OCI-LY3 (cell line): ENCODE measurements at regions not wholly inside any gene's neighbourhood (a gene's known extent, or its start where the extent isn't known, plus 50 kb on each side); places are given as distances from the start of the nearest gene placed in this dataset.
A peak's percentile ranks its signal among the peaks of the same experiment; 100 is the strongest.

ENCODE experiments used
- H2AFZ ChIP-seq: fragments of 200-600, 300-600 bp; shearing (Covaris generic); 2 replicates; pipeline ENCODE4 v1.6.0; 2014; ENCODE audit warnings: antibody characterized with exemption, low read depth, low read length
- H3K27ac ChIP-seq: fragments of 200-600, 300-600 bp; sonication (generic); 2 replicates; pipeline ENCODE4 v1.5.1; 2014; ENCODE audit warnings: mild to moderate bottlenecking, low read length, moderate library complexity, mixed read lengths
- H3K27me3 ChIP-seq: fragments of 200-600, 300-600 bp; sonication (generic); 2 replicates; pipeline ENCODE4 v1.6.1; 2014; ENCODE audit warnings: low read depth, low read length, mixed read lengths
- H3K36me3 ChIP-seq: fragments of 200-600, 300-600 bp; sonication (generic); replicated peaks from 2 replicates; pipeline ENCODE3; 2014; ENCODE audit warnings: low read depth, low read length, mixed read lengths
- H3K4me1 ChIP-seq: fragments of 300-600, 200-600 bp; sonication (generic); 2 replicates; pipeline ENCODE4 v1.6.1; 2014; ENCODE audit warnings: low read length, mixed read lengths
- H3K4me2 ChIP-seq: fragments of 200-600, 300-600 bp; sonication (generic); 2 replicates; pipeline ENCODE4 v1.6.1; 2014; ENCODE audit warnings: low read length, mixed read lengths
- H3K4me3 ChIP-seq: fragments of 300-600, 200-600 bp; sonication (generic); 2 replicates; pipeline ENCODE4 v1.5.1; 2014; ENCODE audit warnings: antibody characterized with exemption, mild to moderate bottlenecking, low read length, moderate library complexity
- H3K79me2 ChIP-seq: fragments of 300-600, 200-600 bp; shearing (Covaris generic); 2 replicates; pipeline ENCODE4 v1.6.1; 2014; ENCODE audit warnings: mild to moderate bottlenecking, low read length, mixed read lengths
- H3K9ac ChIP-seq: fragments of 300-600, 200-600 bp; shearing (Covaris generic); 2 replicates; pipeline ENCODE4 v1.6.0; 2014; ENCODE audit warnings: mild to moderate bottlenecking, low read length, moderate library complexity
- H3K9me3 ChIP-seq: fragments of 200-600, 300-600 bp; shearing (Covaris generic); 2 replicates; pipeline ENCODE4 v1.6.1; 2014; ENCODE audit warnings: low read length, mixed read lengths; ENCODE audit not compliant: insufficient read depth
- H4K20me1 ChIP-seq: fragments of 200-600, 300-600 bp; sonication (generic); 2 replicates; pipeline ENCODE4 v1.6.1; 2016; ENCODE audit warnings: low read length, mixed read lengths; ENCODE audit not compliant: insufficient read depth
- CTCF ChIP-seq: fragments of 200-600, 300-600 bp; sonication (generic); IDR thresholded peaks from 2 replicates; pipeline ENCODE4 v1.5.1; 2014; ENCODE audit warnings: antibody characterized with exemption, low read length, low read depth
- EZH2phosphoT487 ChIP-seq: fragments of 200-600 bp; shearing (Covaris generic); IDR thresholded peaks from 2 replicates; pipeline ENCODE4 v1.6.1; 2018; ENCODE audit warnings: antibody characterized with exemption, mixed run types, low read depth

- H3K4me1 ChIP-seq, result no peaks in the 10 kb centered on the region
- H3K9me3 ChIP-seq, result no peaks in the 10 kb centered on the region
- no peaks in the 10 kb centered on the region for H3K79me2 ChIP-seq
- no peak overlapping the region for H3K4me3 ChIP-seq
- no peaks in the 10 kb centered on the region for H4K20me1 ChIP-seq
- no peak overlapping the region for H3K27ac ChIP-seq
- no peak overlapping the region for H3K4me2 ChIP-seq
- H3K36me3 ChIP-seq, result no peaks in the 10 kb centered on the region
- no peak overlapping the region for H2AFZ ChIP-seq
- no peak for TF ChIP-seq EZH2phosphoT487
- no peak for TF ChIP-seq CTCF
- no peak overlapping the region for H3K9ac ChIP-seq
- H3K27me3 ChIP-seq, result no peaks in the 10 kb centered on the region
Measured at GRCh38 chr4:156173486-156173885, 219.8 kb upstream of the CTSO start.

- no peak for TF ChIP-seq EZH2phosphoT487
- TF ChIP-seq CTCF, result no peak
- Histone ChIP-seq H2AFZ (peak overlapping the region; percentile 44), H3K36me3 (no peaks in the 10 kb centered on the region), H4K20me1 (no peaks in the 10 kb centered on the region), H3K27me3 (no peaks in the 10 kb centered on the region), H3K27ac (no peak overlapping the region), H3K9me3 (no peaks in the 10 kb centered on the region), H3K4me3 (no peak overlapping the region), H3K4me2 (no peak overlapping the region), H3K79me2 (no peaks in the 10 kb centered on the region), H3K9ac (no peak overlapping the region), H3K4me1 (no peaks in the 10 kb centered on the region)
Measured at GRCh38 chr4:156169861-156170260, 216.2 kb upstream of the CTSO start.

DNA sequence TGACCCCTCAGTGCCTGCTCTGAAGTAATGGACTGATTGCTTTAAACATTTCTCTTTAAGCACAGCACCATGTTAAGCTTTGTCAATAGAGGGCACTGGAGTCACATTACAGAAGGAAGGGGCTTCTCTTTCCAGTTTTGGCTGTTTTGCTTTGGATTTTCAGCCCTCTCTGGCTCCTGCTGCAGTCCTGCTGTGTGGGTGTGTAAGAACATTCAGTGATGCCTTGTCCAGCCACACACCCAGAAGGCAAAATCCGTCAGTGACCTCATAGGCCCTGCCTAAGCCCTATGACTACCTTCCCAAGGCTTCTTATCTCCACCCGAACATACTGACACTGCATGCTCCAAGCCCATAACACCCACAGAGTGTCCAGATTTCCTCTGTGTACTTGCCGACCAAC, 215.3 kb upstream of the CTSO start:
- peak overlapping the region; percentile 16; the same call in 1 of the 2 replicates for H2AFZ ChIP-seq
- H3K4me2 ChIP-seq, result no peak overlapping the region
- TF ChIP-seq EZH2phosphoT487, result no peak
- peak; percentile 87 for TF ChIP-seq CTCF
- H3K4me3 ChIP-seq, result no peak overlapping the region
- no peaks in the 10 kb centered on the region for H3K27me3 ChIP-seq
- no peak overlapping the region for H3K9ac ChIP-seq
- no peaks in the 10 kb centered on the region for H3K4me1 ChIP-seq
- no peak overlapping the region for H3K27ac ChIP-seq
- H3K9me3 ChIP-seq, result no peaks in the 10 kb centered on the region
- no peaks in the 10 kb centered on the region for H3K79me2 ChIP-seq
- no peaks in the 10 kb centered on the region for H4K20me1 ChIP-seq
- no peaks in the 10 kb centered on the region for H3K36me3 ChIP-seq

GRCh38 chr4:156168288-156168687, 214.6 kb upstream of the CTSO start:
- Histone ChIP-seq H4K20me1 (no peaks in the 10 kb centered on the region), H3K4me3 (no peak overlapping the region), H3K36me3 (no peaks in the 10 kb centered on the region), H3K27ac (no peak overlapping the region), H3K9me3 (no peaks in the 10 kb centered on the region), H3K4me2 (no peak overlapping the region), H2AFZ (no peak overlapping the region), H3K9ac (no peak overlapping the region), H3K79me2 (no peaks in the 10 kb centered on the region), H3K27me3 (no peaks in the 10 kb centered on the region), H3K4me1 (no peaks in the 10 kb centered on the region)
- no peak for TF ChIP-seq CTCF
- no peak for TF ChIP-seq EZH2phosphoT487
